ENCODE measurements at regions not wholly inside any gene's neighbourhood (a gene's known extent, or its start where the extent isn't known, plus 50 kb on each side); places are given as distances from the start of the nearest gene placed in this dataset.

DNA sequence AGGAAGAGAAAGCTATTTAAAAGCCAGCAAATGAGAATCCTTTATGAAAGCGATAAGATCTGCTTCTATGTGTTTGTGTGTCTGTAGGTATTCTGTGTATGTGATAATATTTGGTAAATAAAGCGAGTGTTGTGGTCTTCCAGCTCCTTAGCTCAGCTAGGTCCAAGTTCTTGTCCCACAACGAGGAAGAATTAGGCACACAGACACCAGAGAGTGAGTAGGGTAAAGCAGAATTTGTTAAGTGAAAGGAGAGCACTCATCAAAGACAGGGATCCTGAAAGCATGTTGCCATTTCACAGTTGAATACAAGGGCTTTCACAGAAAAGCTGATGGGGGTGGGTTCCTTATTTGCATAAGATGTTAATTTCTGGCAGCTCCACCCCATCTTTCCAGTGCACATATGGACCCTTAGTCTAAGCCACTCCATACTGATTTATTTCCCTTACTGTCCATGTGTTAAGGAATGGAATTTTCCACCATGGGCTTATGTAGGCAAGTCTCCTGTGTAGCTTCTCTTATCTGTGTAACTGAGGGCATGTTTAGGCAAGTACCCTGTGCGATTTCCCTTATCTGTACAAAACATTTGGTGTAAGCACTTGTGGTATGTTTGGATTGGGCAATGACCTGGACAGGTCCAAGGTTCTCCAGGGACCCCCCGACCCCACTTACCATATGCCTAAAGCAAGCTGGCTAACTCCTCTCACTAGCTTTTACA, 165.9 kb upstream of the VIPR2 start:
- TF ChIP-seq CTCF (IDR thresholded peaks at IDR 0.05) (no peak), POLR2AphosphoS5 (IDR thresholded peaks at IDR 0.05) (no peak)
